HG03175 (cell line): ENCODE measurements at regions not wholly inside any gene's neighbourhood (a gene's known extent, or its start where the extent isn't known, plus 50 kb on each side); places are given as distances from the start of the nearest gene placed in this dataset.

Experiments used
- ATAC-seq: cut with Tn5 transposase; IDR thresholded peaks from one replicate; pipeline ENCODE4 v1.9.1; 2021; ENCODE audit warnings: mild to moderate bottlenecking, moderate library complexity; ENCODE audit not compliant: unreplicated experiment

DNA sequence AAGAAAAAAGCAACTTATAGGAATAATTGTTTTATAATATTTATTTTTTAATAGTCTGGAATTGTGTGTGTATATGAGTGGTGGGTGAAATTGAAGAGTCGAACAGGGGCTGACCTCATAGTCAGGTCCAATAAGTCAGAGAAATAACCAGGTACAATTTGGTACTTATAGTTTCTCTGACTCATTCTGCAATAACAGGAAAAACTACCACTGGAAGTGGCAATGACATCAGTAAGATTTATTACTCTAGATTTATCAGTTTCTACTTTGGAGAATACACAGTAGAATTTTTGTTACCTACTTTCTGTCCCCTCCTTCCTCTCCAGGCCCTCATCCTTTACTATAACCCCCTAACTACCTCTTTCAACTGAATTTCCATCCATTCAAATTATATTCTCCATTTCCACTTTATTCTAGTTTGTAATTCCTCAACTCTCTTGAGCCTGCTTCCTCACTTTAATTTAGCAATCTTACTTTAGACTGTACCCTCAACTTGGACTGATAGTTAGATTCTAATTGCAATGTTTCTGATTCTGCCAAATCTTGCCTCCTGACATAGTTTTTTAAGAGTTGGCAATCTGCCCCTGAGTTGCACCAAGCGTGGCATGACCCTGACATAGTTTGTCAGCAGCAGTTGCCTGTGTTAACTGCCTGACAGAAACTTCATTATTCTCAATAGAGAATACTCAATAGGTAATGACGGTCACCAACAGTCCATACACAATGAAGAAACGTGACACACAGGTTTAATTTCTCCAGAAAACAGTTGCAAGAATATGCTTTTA, 475.3 kb upstream of the RIOK2 start:
- ATAC-seq, result no peak

- ATAC-seq, result no peak
Measured at GRCh38 chr5:97666783-97667182, 483.7 kb upstream of the RIOK2 start.

DNA sequence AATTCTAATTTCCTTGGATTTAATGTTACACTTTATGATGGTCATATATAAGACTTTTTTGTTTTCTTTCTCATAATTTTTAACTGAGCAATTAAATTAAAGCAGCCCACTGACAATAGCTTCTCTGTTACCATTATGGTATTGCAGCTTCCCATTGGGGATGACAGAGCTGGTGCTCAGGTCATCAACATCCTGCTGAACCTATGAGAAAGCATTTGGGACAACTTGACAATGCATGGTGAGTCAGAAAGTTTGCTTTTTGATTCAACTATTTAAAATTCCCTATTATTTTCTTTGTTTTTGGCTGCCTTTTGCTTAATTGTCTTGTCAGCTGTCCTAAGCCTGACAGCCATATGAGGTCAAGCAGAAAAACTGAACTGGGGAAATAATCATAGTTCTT, 487.4 kb upstream of the RIOK2 start:
- ATAC-seq, result no peak

DNA sequence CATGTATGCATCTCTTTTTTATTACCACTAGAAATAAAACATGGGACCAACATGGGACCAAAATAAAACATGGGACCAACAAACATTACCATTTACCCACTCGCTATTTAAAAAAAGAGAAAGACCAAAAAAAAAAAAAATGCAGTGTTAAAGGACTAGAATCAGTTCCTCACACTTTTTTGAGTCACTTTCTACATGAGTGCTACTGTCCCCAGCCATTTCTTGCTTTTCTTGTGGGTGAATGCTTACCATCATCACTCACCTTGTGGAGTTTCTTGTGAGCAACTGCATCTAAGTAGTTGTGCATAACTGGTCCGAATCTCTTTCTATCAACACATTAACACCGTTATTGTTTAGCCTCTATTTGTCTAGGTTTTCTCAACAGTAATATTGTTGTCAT, 493.6 kb upstream of the RIOK2 start:
- no peak for ATAC-seq

GRCh38 chr5:97694091-97694490, 511.0 kb upstream of the RIOK2 start:
- no peak for ATAC-seq

GRCh38 chr5:97714424-97714823, 531.4 kb upstream of the RIOK2 start:
- no peak for ATAC-seq

- ATAC-seq, result no peak
Measured at GRCh38 chr5:97726106-97726505, 543.1 kb upstream of the RIOK2 start.

- ATAC-seq, result no peak
Measured at GRCh38 chr5:97728920-97729319, 545.9 kb upstream of the RIOK2 start.

- no peak for ATAC-seq
Measured at GRCh38 chr5:97729938-97730337, 546.9 kb upstream of the RIOK2 start.

DNA sequence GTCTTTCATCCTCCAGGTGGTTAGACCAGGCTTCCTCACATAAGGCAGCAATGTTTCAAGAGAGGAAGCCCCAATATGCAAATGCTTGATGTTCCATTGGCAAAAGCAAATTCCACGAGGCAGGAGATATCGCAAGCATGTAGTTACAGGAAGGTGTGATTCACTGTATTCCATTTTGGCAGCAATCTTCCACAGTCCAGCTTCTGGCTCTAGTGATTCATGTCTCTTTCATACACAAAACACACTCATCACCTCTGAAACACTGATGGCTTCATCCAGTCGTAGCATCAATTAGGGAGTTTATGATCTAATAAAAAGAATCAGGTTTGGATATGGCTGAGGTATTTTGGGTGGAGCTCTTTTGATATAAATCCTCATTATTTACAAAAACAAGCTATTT, 552.2 kb upstream of the RIOK2 start:
- ATAC-seq, result no peak

DNA sequence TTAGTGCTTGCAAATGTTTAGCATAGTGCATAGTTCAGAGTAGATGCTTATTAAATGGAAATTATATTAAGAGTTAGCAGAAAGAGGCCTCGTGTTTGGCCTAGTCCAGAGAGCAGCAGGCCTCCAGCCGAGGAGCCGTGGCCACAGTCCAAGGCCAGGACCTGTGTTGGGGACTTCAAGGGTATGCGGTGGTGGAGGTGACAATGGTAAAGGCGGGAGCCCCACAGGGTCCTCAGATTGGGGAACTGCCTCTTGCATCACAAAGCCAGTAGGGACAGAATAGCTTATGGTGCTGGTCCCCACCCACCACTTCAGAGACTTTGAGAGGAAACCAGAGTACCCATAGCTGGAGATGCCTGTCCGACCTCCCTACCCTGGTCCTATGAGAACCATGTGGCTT, 554.6 kb upstream of the RIOK2 start:
- no peak for ATAC-seq

GRCh38 chr5:97745817-97746216, 562.8 kb upstream of the RIOK2 start:
- ATAC-seq, result no peak

DNA sequence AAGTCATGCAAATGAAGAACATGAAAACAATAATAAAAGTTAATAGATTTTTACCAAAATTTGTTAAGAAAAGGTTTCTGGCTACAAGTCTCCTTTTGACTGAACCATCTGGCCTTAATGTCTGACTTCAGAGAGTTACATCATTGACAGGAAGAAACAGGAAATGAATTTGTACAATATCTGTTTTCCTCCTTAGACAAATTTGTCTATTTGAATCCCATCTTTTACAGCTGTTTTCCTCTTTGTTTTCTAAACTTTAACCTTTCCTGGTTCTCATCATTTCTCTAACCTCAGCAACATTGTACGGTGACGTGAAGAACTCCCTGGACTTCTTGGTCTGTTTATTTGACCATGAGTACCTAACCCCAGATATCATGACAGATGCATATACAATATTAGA, 567.5 kb upstream of the RIOK2 start:
- no peak for ATAC-seq

DNA sequence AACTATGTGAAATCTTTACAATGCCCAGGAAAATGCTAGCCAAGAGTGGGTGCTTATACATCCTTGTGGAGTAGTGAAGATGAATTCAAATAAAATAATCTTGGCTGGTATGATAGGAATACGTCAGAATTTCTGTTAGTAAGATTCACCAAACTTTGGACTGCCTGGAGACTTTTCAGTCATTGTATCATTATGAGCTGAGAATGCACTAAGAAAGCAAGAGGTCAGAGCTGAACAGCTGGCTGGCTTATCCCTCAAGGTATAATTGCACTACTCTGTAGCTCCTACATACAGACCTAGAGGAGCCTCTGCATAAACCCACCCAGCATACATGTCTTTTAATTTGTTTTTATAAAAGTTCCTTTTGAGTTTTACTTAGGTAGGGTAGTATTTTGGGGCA, 568.5 kb upstream of the RIOK2 start:
- no peak for ATAC-seq

GRCh38 chr5:97752871-97753270, 569.8 kb upstream of the RIOK2 start:
- no peak for ATAC-seq

DNA sequence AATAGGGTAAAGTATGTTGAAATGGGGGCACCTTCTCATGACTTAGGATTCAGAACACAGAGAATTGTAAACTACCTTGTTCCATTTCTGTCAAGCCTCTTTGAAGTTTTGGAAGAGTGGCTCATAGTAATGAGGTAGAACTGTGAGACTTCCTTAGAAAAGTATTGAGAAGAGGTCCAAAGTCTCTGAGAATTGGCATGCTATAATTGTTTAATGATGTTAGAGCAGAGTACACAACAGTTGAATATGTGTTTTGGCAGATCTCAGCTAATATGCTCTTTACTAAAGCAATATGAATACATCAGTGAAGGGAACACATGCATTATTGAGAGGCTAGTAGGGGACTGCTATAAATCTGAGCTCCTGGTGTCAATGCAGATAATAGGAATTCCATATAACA, 579.4 kb upstream of the RIOK2 start:
- ATAC-seq, result no peak

DNA sequence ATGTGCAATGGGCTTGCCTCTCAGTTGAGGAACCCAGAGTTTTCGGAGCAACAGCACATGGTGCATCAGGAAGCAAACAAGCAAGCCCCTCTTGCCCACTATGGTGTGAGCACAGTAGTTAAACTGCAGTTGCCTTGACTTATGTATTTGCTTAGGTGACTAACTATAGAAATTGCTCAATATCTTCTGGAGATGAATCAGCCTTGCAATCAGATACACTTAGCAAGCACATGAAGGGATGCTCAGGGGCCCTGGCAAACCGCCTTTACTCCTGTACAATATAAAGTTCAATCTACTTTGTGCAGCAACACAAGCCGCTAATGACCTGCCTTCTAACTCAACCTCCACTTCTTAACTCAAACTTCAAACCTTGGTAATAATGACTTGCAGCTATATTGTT, 581.7 kb upstream of the RIOK2 start:
- ATAC-seq, result no peak

- no peak for ATAC-seq
Measured at GRCh38 chr5:97778451-97778850, 595.4 kb upstream of the RIOK2 start.

DNA sequence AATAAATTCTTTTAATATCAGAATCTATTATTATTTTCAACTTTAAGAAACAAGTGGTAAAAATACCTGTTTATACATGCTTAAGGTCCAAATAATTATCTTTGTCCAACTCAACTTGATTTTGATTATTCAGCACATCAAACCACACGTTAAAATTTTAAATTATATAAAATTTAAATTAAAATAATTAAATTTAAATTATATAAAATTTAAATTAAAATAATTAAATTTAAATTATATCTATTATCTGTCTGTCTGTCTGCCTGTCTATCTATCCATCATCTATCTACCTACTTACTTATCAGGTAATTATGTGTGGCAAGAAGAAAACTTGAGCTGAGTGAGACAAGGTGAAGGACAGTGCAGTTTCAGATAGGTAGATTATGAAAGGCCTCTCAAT, 605.3 kb upstream of the RIOK2 start:
- ATAC-seq, result no peak

DNA sequence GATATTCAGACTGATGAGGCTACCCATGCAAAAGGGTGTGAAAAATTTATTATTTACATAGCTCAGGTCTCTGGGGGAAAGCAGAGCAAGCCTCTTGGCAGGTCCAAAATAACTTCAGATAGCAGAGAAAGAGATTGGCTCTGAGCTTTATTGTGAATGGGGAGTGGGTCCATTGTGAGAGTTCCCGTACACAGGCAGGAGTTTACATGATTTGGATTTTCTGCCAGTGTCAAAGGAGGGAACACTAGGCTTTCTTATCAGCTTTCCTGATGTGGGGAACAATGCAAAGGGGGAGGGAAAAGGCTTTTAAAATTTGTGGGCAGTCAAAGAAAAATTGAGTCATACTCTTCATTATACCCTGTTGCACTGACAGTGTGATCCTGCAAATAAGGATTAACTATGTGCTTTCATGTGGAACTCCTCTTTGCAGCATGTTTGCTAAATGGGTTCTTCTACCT, 615.0 kb upstream of the RIOK2 start:
- ATAC-seq, result no peak

GRCh38 chr5:97801461-97801860, 618.4 kb upstream of the RIOK2 start:
- ATAC-seq, result no peak

- no peak for ATAC-seq
Measured at GRCh38 chr5:97820138-97820537, 637.1 kb upstream of the RIOK2 start.

DNA sequence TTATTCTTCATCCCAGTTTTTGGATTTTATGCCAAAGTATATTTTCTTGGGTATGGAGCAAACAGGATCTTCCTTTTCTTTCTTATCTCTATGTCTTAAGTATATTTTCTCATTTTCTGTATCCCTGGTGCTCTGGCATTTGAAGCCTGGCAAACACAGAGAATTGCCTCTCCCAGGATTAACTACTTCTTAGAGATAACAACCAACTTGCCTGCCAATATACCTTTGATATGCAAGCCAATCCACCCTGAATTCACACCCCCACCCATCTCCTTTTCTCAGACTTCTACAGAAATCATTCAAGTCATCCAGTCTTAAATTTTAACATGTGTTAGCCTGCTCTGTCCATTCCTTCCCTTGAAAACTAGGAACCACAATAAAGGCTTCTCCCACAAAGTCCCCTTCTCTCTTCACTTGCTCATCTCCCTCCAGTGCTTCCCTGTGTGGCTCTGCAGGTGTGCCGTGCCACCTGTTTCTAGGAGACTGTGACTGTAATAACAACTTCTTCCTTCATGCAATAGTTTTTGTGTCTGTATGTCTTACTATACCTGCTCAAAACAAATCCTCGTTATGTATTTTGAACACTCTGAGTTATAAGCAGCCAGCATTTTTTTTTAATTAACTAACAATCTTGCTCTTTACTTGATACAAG, 649.7 kb upstream of the RIOK2 start:
- ATAC-seq, result no peak
